Endodermal cell (in vitro differentiated cells): ENCODE measurements at regions not wholly inside any gene's neighbourhood (a gene's known extent, or its start where the extent isn't known, plus 50 kb on each side); places are given as distances from the start of the nearest gene placed in this dataset.

ENCODE experiments used
- DNase-seq: peaks from one replicate; pipeline ENCODE4 v3.0.0-alpha.2; 2017
- H3K27ac ChIP-seq: 2 replicates; pipeline ENCODE4 v1.5.1; 2013; ENCODE audit warnings: mild to moderate bottlenecking, low read depth, low read length, moderate library complexity
- H3K27me3 ChIP-seq: 2 replicates; pipeline ENCODE4 v1.6.1; 2013; ENCODE audit warnings: mild to moderate bottlenecking, low read length, moderate library complexity; ENCODE audit not compliant: insufficient read depth, control insufficient read depth, poor library complexity, severe bottlenecking
- H3K36me3 ChIP-seq: 2 replicates; pipeline ENCODE4 v1.7.0; 2013; ENCODE audit warnings: mild to moderate bottlenecking, low read length, moderate library complexity; ENCODE audit not compliant: control insufficient read depth, insufficient read depth
- H3K4me1 ChIP-seq: one replicate; pipeline ENCODE4 v1.7.0; 2013; ENCODE audit warnings: low read length; ENCODE audit not compliant: control insufficient read depth, insufficient read depth
- H3K4me3 ChIP-seq: 2 replicates; pipeline ENCODE4 v1.5.1; 2013; ENCODE audit warnings: mild to moderate bottlenecking, low read length, moderate library complexity
- H3K9ac ChIP-seq: 2 replicates; pipeline ENCODE4 v1.6.1; 2013; ENCODE audit warnings: mild to moderate bottlenecking, low read length, moderate library complexity; ENCODE audit not compliant: poor library complexity, severe bottlenecking; ENCODE audit errors: extremely low read depth
- H3K9me3 ChIP-seq: 2 replicates; pipeline ENCODE4 v1.6.1; 2013; ENCODE audit warnings: mild to moderate bottlenecking, low read length, moderate library complexity; ENCODE audit not compliant: control insufficient read depth
- H3K27ac Mint-ChIP-seq: 2 replicates; pipeline ENCODE4 v1.8.0; 2020; ENCODE audit warnings: mixed read lengths
- H3K27me3 Mint-ChIP-seq: 2 replicates; pipeline ENCODE4 v1.8.0; 2021; ENCODE audit warnings: mild to moderate bottlenecking, mixed read lengths; ENCODE audit not compliant: insufficient read depth
- H3K36me3 Mint-ChIP-seq: 2 replicates; pipeline ENCODE4 v1.8.0; 2020; ENCODE audit warnings: low read depth, mixed read lengths
- H3K4me1 Mint-ChIP-seq: 2 replicates; pipeline ENCODE4 v1.8.0; 2020; ENCODE audit warnings: mixed read lengths
- H3K4me3 Mint-ChIP-seq: 2 replicates; pipeline ENCODE4 v1.8.0; 2020; ENCODE audit warnings: mild to moderate bottlenecking, moderate library complexity, mixed read lengths
- H3K9me3 Mint-ChIP-seq: 2 replicates; pipeline ENCODE4 v1.8.0; 2020; ENCODE audit warnings: mild to moderate bottlenecking, mixed read lengths
- CTCF ChIP-seq: fragments of 200-600 bp; sonication (generic); conservative IDR thresholded peaks from 2 replicates; pipeline ENCODE4 v1.5.0; 2021; ENCODE audit warnings: antibody characterized with exemption, mild to moderate bottlenecking
- WGBS, 2 experiments: methylation state at CpG; one replicate each; pipeline versions ENCODE4 v1.1.5 to v1.1.7; 2013; ENCODE audit warnings: missing lambda C conversion rate in 2 of 2, mixed read lengths in 1 of 2; ENCODE audit not compliant: insufficient coverage in 1 of 2, insufficient read length in 1 of 2; 5-methylcytosine and 5-hydroxymethylcytosine counted together

GRCh38 chr22:49656291-49656851 lies 171.3 kb downstream of the BRD1 start:
- H3K4me1 ChIP-seq = no peaks in the 10 kb centered on the region
- 94% methylated on average over 17 to 25 of the region's 25 CpGs for WGBS, 2 experiments
- H3K9me3 ChIP-seq = no peaks in the 10 kb centered on the region
- Mint-ChIP-seq H3K36me3 (no peaks in the 10 kb centered on the region), H3K9me3 (no peaks in the 10 kb centered on the region), H3K27me3 (no peaks in the 10 kb centered on the region), H3K27ac (no peak overlapping the region), H3K4me1 (no peaks in the 10 kb centered on the region), H3K4me3 (no peak overlapping the region)
- H3K9ac ChIP-seq = no peak overlapping the region
- no peak for DNase-seq
- H3K36me3 ChIP-seq = no peaks in the 10 kb centered on the region
- H3K27me3 ChIP-seq = no peaks in the 10 kb centered on the region
- no peak overlapping the region for H3K27ac ChIP-seq
- H3K4me3 ChIP-seq = no peak overlapping the region
- TF ChIP-seq CTCF = no peak

- no peaks in the 10 kb centered on the region for H3K27me3 Mint-ChIP-seq
- H3K27ac Mint-ChIP-seq = no peak overlapping the region
- Histone ChIP-seq H3K36me3 (no peaks in the 10 kb centered on the region), H3K4me1 (no peaks in the 10 kb centered on the region), H3K4me3 (no peak overlapping the region), H3K27ac (no peak overlapping the region), H3K9ac (no peak overlapping the region), H3K9me3 (no peaks in the 10 kb centered on the region), H3K27me3 (no peaks in the 10 kb centered on the region)
- DNase-seq = no peak
- no peak for TF ChIP-seq CTCF
- H3K9me3 Mint-ChIP-seq = no peaks in the 10 kb centered on the region
- 75 to 76% methylated on average over 26 to 29 of the region's 29 CpGs for WGBS, 2 experiments
- H3K36me3 Mint-ChIP-seq = no peaks in the 10 kb centered on the region
- no peak overlapping the region for H3K4me3 Mint-ChIP-seq
- H3K4me1 Mint-ChIP-seq = no peaks in the 10 kb centered on the region
These were observed 172.4 kb downstream of the BRD1 start for GRCh38 chr22:49655168-49655812.

GRCh38 chr22:49650336-49651241 lies 177.1 kb downstream of the BRD1 start:
- H3K4me1 Mint-ChIP-seq = no peaks in the 10 kb centered on the region
- H3K4me3 ChIP-seq = no peak overlapping the region
- no peak overlapping the region for H3K9ac ChIP-seq
- H3K27me3 Mint-ChIP-seq = no peaks in the 10 kb centered on the region
- no peaks in the 10 kb centered on the region for H3K36me3 Mint-ChIP-seq
- H3K27me3 ChIP-seq = no peaks in the 10 kb centered on the region
- no peak overlapping the region for H3K27ac ChIP-seq
- no peak overlapping the region for H3K4me3 Mint-ChIP-seq
- no peak for DNase-seq
- H3K4me1 ChIP-seq = no peaks in the 10 kb centered on the region
- H3K9me3 Mint-ChIP-seq = no peaks in the 10 kb centered on the region
- H3K27ac Mint-ChIP-seq = no peak overlapping the region
- 90 to 94% methylated on average over 22 to 32 of the region's 32 CpGs for WGBS, 2 experiments
- TF ChIP-seq CTCF = no peak
- H3K9me3 ChIP-seq = no peaks in the 10 kb centered on the region
- no peaks in the 10 kb centered on the region for H3K36me3 ChIP-seq
